ENCODE measurements at regions not wholly inside any gene's neighbourhood (a gene's known extent, or its start where the extent isn't known, plus 50 kb on each side); places are given as distances from the start of the nearest gene placed in this dataset.

DNA sequence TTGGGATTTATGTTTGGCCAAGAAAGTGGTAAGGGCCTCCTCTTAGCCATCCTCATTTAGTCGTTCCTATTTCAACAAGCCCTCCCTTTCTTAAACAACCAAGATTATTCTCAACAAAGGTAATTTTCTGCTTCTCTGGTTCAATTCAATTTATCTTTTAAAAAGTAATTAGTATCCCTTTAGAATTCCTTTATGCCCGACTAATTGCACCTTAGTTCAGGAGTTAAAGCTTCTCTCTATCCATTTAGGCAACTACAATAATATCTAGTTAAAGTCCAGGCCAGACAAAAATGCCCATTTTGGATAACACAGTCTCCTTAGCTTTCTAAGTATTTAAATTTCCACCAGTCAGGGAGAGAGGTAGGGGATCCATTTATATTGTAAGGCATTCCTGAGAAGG is 136.7 kb upstream of the MAGI3 start:
- no peak overlapping the region for H3K9ac ChIP-seq (ENCODE audit: low read depth in 1 of 2, low read length in 2 of 2)
- H3K27ac ChIP-seq (ENCODE audit: low read depth, low read length) = no peak overlapping the region
- H3K9me3 ChIP-seq (ENCODE audit: control insufficient read depth in 1 of 2, low read length in 2 of 2) = no peaks in the 10 kb centered on the region
- H3K4me1 ChIP-seq (ENCODE audit: control insufficient read depth in 1 of 2, insufficient read depth in 2 of 2, low read length in 2 of 2) = peaks cover 14 to 36% of the 10 kb centered on the region in 2 donors
- H3K4me3 ChIP-seq (ENCODE audit: low read depth in 1 of 2, low read length in 2 of 2) = no peak overlapping the region
- H3K36me3 ChIP-seq (ENCODE audit: control insufficient read depth in 1 of 2, insufficient read depth in 2 of 2, low read length in 2 of 2) = no peaks in the 10 kb centered on the region
- no peaks in the 10 kb centered on the region for H3K27me3 ChIP-seq (ENCODE audit: control insufficient read depth in 1 of 2, insufficient read depth in 2 of 2, low read length in 2 of 2)

DNA sequence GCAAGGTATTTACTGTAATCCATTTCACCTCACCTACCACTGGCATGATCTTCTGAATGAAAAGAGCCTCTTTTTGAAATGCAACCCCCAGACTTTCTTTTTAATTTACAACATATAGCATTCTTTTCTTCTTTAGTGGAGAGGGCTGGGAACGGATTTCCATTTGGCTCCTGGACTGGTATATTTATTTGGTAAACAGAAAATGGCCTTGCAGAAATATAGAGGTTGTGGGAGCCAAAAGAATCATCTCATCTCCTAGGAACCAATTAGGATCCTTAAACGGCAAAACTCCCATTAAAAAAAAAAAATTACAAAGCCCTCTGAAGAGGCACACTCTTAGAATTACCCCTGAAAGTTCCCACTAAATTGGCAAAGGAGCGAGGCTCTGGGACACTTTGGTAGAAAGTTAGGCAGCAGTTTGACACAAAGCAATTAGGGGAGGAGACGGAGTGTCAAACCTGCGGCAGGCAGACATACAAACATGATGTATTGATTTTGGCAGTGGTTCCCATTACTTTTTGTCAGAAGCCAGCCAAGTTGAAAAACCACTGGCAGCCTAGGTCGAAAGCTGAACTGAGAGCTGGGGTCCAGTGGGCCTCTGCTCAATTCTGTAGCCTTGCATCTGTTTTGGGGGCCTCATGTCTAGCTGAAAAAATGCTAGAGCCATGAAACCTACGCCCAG is 135.1 kb upstream of the MAGI3 start:
- H3K9me3 ChIP-seq (ENCODE audit: control insufficient read depth in 1 of 2, low read length in 2 of 2) = no peaks in the 10 kb centered on the region
- peaks cover 14 to 36% of the 10 kb centered on the region in 2 donors for H3K4me1 ChIP-seq (ENCODE audit: control insufficient read depth in 1 of 2, insufficient read depth in 2 of 2, low read length in 2 of 2)
- peak overlapping the region in 1 of 2 donors; percentile 2 for H3K4me3 ChIP-seq (ENCODE audit: low read depth in 1 of 2, low read length in 2 of 2)
- H3K27me3 ChIP-seq (ENCODE audit: control insufficient read depth in 1 of 2, insufficient read depth in 2 of 2, low read length in 2 of 2) = no peaks in the 10 kb centered on the region
- peak overlapping the region; percentile 42 for H3K27ac ChIP-seq (ENCODE audit: low read depth, low read length)
- no peaks in the 10 kb centered on the region for H3K36me3 ChIP-seq (ENCODE audit: control insufficient read depth in 1 of 2, insufficient read depth in 2 of 2, low read length in 2 of 2)
- H3K9ac ChIP-seq (ENCODE audit: low read depth in 1 of 2, low read length in 2 of 2) = no peak overlapping the region

DNA sequence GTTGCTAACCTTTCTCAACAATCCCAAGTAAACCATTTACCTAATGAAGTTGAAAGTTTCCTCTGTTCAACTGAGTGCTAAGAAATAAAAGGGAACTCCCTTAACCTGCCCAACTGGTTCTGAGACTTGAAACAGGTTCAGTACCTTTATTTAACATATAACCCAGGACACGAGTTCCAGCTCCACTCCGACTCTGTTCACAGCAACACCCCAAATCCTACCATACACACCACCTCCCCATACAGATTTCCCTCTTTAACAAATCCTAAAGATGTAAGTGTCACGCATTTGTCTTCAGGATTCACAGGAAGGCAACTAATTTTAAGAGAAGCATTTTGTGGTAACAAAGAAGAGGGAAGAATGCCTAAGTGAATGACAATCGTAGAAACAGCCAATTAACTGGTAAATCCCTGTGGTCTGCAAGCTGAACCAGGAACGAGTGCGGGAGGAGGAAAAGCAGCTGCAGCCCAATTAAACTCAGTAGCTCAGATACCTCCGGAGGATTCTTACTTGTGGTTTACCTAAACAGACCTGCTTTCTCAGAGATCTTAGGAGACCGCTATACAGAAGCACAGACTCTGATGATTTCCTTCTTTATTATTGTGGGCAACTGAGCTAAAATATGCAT is 134.5 kb upstream of the MAGI3 start:
- H3K9ac ChIP-seq (ENCODE audit: low read depth in 1 of 2, low read length in 2 of 2) = no peak overlapping the region
- peaks cover 14 to 36% of the 10 kb centered on the region in 2 donors for H3K4me1 ChIP-seq (ENCODE audit: control insufficient read depth in 1 of 2, insufficient read depth in 2 of 2, low read length in 2 of 2)
- H3K4me3 ChIP-seq (ENCODE audit: low read depth in 1 of 2, low read length in 2 of 2) = peak overlapping the region; percentile 2 to 8

DNA sequence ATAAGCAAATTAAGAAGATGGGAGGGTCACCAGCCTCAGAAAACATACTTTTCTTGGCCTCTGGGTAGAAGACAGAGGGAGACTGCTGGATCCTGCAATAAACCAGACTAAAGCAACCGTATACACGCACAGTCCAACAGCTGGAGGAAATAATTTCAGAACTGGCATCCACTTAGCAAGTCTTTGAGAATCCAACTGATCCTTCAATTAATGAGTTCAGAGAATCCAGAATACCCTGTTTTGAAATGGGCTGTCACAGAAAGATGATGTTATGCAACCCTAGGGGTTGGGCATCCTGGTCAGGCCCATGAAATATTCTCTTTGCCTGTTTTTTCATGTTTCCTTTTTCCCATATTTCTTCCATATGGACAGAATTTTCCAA is 134.0 kb upstream of the MAGI3 start:
- no peaks in the 10 kb centered on the region for H3K9me3 ChIP-seq (ENCODE audit: control insufficient read depth in 1 of 2, low read length in 2 of 2)
- no peak overlapping the region for H3K27ac ChIP-seq (ENCODE audit: low read depth, low read length)
- H3K9ac ChIP-seq (ENCODE audit: low read depth in 1 of 2, low read length in 2 of 2) = no peak overlapping the region
- H3K27me3 ChIP-seq (ENCODE audit: control insufficient read depth in 1 of 2, insufficient read depth in 2 of 2, low read length in 2 of 2) = no peaks in the 10 kb centered on the region
- H3K4me1 ChIP-seq (ENCODE audit: control insufficient read depth in 1 of 2, insufficient read depth in 2 of 2, low read length in 2 of 2) = peaks cover 14 to 36% of the 10 kb centered on the region in 2 donors
- no peaks in the 10 kb centered on the region for H3K36me3 ChIP-seq (ENCODE audit: control insufficient read depth in 1 of 2, insufficient read depth in 2 of 2, low read length in 2 of 2)
- no peak overlapping the region for H3K4me3 ChIP-seq (ENCODE audit: low read depth in 1 of 2, low read length in 2 of 2)

More for the DNA sequence above, 134.5 kb upstream of the MAGI3 start:
- H3K36me3 ChIP-seq (ENCODE audit: control insufficient read depth in 1 of 2, insufficient read depth in 2 of 2, low read length in 2 of 2) = no peaks in the 10 kb centered on the region
- H3K27me3 ChIP-seq (ENCODE audit: control insufficient read depth in 1 of 2, insufficient read depth in 2 of 2, low read length in 2 of 2) = no peaks in the 10 kb centered on the region
- peak overlapping the region; percentile 54 for H3K27ac ChIP-seq (ENCODE audit: low read depth, low read length)
- no peaks in the 10 kb centered on the region for H3K9me3 ChIP-seq (ENCODE audit: control insufficient read depth in 1 of 2, low read length in 2 of 2)

DNA sequence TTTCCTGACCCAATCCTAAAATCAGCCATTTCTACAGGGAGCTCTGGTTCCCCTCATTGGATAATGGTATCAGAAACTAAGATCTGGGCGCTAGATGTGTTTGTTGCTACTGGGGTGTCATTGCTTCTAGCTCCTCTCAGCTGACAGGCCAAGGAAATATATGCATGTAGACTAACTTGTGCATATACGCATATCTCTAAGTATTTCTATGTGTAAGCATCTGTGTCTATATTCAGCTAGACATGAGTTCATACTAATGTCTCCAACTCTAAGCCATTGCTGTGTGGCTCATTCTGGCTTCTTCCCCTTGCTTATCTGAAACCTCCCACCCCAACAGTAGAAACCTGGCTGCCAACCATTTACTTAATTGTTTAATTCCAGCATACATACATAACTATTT is 130.3 kb upstream of the MAGI3 start:
- no peak overlapping the region for H3K4me3 ChIP-seq (ENCODE audit: low read depth in 1 of 2, low read length in 2 of 2)
- no peaks in the 10 kb centered on the region for H3K9me3 ChIP-seq (ENCODE audit: control insufficient read depth in 1 of 2, low read length in 2 of 2)
- H3K9ac ChIP-seq (ENCODE audit: low read depth in 1 of 2, low read length in 2 of 2) = no peak overlapping the region
- H3K4me1 ChIP-seq (ENCODE audit: control insufficient read depth in 1 of 2, insufficient read depth in 2 of 2, low read length in 2 of 2) = peaks cover 4 to 13% of the 10 kb centered on the region in 2 donors
- H3K27ac ChIP-seq (ENCODE audit: low read depth, low read length) = no peak overlapping the region
- H3K36me3 ChIP-seq (ENCODE audit: control insufficient read depth in 1 of 2, insufficient read depth in 2 of 2, low read length in 2 of 2) = no peaks in the 10 kb centered on the region
- H3K27me3 ChIP-seq (ENCODE audit: control insufficient read depth in 1 of 2, insufficient read depth in 2 of 2, low read length in 2 of 2) = no peaks in the 10 kb centered on the region

DNA sequence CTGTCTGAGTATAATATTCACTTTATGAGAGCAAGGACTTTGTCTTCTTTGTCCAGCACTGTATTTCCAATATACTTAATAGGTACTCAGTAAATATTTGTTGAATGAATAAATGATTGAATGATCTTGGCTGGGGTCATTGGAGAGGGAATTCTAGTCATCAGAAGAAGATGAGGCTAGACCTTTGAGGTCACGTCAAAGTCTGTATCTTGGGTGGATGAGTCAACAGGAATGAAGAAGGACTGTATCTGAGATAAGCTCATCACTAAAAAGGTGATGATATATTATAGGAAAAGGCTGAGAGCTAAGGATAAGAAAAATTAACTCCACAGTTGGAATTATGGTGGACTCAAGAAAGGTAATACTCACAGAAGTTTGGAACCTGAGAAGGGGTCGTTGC is 125.1 kb upstream of the MAGI3 start:
- Histone ChIP-seq H3K9ac (ENCODE audit: low read depth in 1 of 2, low read length in 2 of 2) (no peak overlapping the region), H3K4me3 (ENCODE audit: low read depth in 1 of 2, low read length in 2 of 2) (no peak overlapping the region), H3K4me1 (ENCODE audit: control insufficient read depth in 1 of 2, insufficient read depth in 2 of 2, low read length in 2 of 2) (no peaks in the 10 kb centered on the region), H3K36me3 (ENCODE audit: control insufficient read depth in 1 of 2, insufficient read depth in 2 of 2, low read length in 2 of 2) (no peaks in the 10 kb centered on the region), H3K27ac (ENCODE audit: low read depth, low read length) (no peak overlapping the region), H3K9me3 (ENCODE audit: control insufficient read depth in 1 of 2, low read length in 2 of 2) (no peaks in the 10 kb centered on the region), H3K27me3 (ENCODE audit: control insufficient read depth in 1 of 2, insufficient read depth in 2 of 2, low read length in 2 of 2) (no peaks in the 10 kb centered on the region)

DNA sequence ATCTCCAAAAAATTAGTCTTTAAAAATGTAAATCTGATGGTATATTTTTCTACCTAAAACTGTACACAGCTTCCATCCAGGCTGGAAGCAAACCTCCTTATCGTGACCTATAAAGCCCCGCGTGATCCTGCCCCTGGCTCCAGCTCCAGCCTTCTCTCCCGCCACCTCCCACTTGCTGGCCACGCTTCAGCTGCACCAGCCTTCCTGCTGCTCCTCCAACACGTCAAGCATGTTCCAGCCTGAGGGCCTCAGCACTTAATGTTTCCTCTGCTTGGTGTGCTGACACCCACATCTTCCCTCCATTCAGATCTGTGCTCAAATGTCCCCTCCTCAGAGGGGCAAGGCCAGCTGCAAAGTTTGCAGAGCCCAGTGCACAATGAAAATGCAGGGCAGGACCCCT is 123.5 kb upstream of the MAGI3 start:
- Histone ChIP-seq H3K27ac (ENCODE audit: low read depth, low read length) (no peak overlapping the region), H3K9me3 (ENCODE audit: control insufficient read depth in 1 of 2, low read length in 2 of 2) (no peaks in the 10 kb centered on the region), H3K36me3 (ENCODE audit: control insufficient read depth in 1 of 2, insufficient read depth in 2 of 2, low read length in 2 of 2) (no peaks in the 10 kb centered on the region), H3K9ac (ENCODE audit: low read depth in 1 of 2, low read length in 2 of 2) (no peak overlapping the region), H3K27me3 (ENCODE audit: control insufficient read depth in 1 of 2, insufficient read depth in 2 of 2, low read length in 2 of 2) (no peaks in the 10 kb centered on the region), H3K4me1 (ENCODE audit: control insufficient read depth in 1 of 2, insufficient read depth in 2 of 2, low read length in 2 of 2) (peaks cover 8 to 9% of the 10 kb centered on the region in 2 donors), H3K4me3 (ENCODE audit: low read depth in 1 of 2, low read length in 2 of 2) (no peak overlapping the region)

DNA sequence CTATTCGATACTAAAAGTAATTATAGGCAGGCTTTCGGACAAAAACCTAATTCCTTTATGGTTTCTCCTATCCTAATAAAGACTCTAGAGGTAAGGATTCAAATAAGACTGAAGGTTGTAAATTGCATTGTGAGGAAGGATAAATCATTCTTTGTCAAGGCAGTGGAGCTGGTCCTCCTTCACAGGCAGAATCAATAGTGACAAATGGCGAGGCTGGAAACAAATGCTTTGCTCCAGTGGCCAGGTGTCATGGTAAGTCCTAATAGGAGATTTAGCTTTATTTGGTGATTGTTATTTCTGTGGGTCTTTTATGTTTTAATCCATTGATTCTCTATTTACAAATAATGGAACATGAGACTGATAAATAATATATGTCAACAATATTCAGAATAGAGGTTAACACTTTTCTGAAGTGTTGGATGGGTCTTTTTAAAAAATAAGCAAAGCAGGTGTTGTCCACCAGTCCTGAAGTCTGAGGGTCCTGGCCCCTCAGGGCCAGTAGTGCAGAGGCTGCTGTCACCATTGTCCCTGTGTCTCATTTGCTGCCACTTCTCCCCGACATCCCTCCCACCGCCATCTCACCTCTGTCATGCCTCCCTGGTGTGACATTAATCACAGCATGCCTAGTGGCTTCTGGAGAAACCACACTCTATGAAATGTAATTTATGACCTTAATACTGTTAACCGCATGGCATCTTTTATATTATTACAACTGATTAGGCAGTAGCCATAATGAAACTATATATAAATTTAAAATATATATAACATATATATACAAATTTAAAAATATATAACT is 120.9 kb upstream of the MAGI3 start:
- Histone ChIP-seq H3K9me3 (ENCODE audit: control insufficient read depth in 1 of 2, low read length in 2 of 2) (no peaks in the 10 kb centered on the region), H3K36me3 (ENCODE audit: control insufficient read depth in 1 of 2, insufficient read depth in 2 of 2, low read length in 2 of 2) (no peaks in the 10 kb centered on the region), H3K27me3 (ENCODE audit: control insufficient read depth in 1 of 2, insufficient read depth in 2 of 2, low read length in 2 of 2) (no peaks in the 10 kb centered on the region), H3K9ac (ENCODE audit: low read depth in 1 of 2, low read length in 2 of 2) (no peak overlapping the region), H3K27ac (ENCODE audit: low read depth, low read length) (no peak overlapping the region), H3K4me3 (ENCODE audit: low read depth in 1 of 2, low read length in 2 of 2) (no peak overlapping the region), H3K4me1 (ENCODE audit: control insufficient read depth in 1 of 2, insufficient read depth in 2 of 2, low read length in 2 of 2) (peaks cover 8 to 9% of the 10 kb centered on the region in 2 donors)

DNA sequence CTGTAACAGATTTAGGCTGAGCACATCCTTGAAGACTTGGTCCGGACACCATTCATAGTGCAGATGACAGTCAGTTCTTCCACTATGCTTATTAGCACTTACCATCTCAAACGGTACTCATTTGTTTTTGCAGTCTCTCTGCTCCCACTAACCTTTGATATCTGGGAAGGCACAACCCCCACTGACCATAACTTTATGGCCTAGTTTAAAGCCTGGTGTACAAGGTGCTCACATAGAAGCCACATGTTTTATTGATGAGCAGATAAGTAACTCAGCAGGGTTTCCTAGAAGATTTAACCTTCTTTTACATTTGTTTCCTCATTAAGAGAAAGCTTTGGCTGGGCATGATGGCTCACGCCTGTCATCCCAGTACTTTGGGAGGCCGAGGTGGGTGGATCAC is 119.3 kb upstream of the MAGI3 start:
- Histone ChIP-seq H3K4me1 (ENCODE audit: control insufficient read depth in 1 of 2, insufficient read depth in 2 of 2, low read length in 2 of 2) (peaks cover 8 to 9% of the 10 kb centered on the region in 2 donors), H3K9me3 (ENCODE audit: control insufficient read depth in 1 of 2, low read length in 2 of 2) (no peaks in the 10 kb centered on the region), H3K27me3 (ENCODE audit: control insufficient read depth in 1 of 2, insufficient read depth in 2 of 2, low read length in 2 of 2) (no peaks in the 10 kb centered on the region), H3K4me3 (ENCODE audit: low read depth in 1 of 2, low read length in 2 of 2) (no peak overlapping the region), H3K27ac (ENCODE audit: low read depth, low read length) (no peak overlapping the region), H3K36me3 (ENCODE audit: control insufficient read depth in 1 of 2, insufficient read depth in 2 of 2, low read length in 2 of 2) (no peaks in the 10 kb centered on the region), H3K9ac (ENCODE audit: low read depth in 1 of 2, low read length in 2 of 2) (no peak overlapping the region)

DNA sequence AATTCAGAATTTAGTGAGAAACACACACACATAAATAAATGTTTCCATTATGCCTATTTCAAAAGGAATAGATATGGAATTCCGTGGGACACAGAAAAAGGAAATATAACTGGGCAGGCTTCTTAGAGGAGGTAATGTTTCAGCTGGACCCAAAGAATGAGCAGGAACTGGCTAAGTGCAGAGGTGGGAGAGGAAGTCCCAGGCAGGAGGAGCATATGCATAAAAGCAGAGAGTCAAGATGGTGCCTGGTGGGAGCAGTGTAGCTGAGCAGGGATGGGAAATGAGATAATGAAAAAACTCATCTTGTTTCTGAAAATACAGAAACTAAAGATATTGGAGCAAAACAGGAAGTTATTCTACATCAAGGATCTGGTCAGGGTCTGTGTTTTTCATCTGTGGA is 115.2 kb upstream of the MAGI3 start:
- H3K27me3 ChIP-seq (ENCODE audit: control insufficient read depth in 1 of 2, insufficient read depth in 2 of 2, low read length in 2 of 2) = no peaks in the 10 kb centered on the region
- no peaks in the 10 kb centered on the region for H3K36me3 ChIP-seq (ENCODE audit: control insufficient read depth in 1 of 2, insufficient read depth in 2 of 2, low read length in 2 of 2)
- peaks cover 9 to 16% of the 10 kb centered on the region in 2 donors for H3K4me1 ChIP-seq (ENCODE audit: control insufficient read depth in 1 of 2, insufficient read depth in 2 of 2, low read length in 2 of 2)
- no peak overlapping the region for H3K27ac ChIP-seq (ENCODE audit: low read depth, low read length)
- no peak overlapping the region for H3K9ac ChIP-seq (ENCODE audit: low read depth in 1 of 2, low read length in 2 of 2)
- no peaks in the 10 kb centered on the region for H3K9me3 ChIP-seq (ENCODE audit: control insufficient read depth in 1 of 2, low read length in 2 of 2)
- H3K4me3 ChIP-seq (ENCODE audit: low read depth in 1 of 2, low read length in 2 of 2) = no peak overlapping the region
